ENCODE measurements at regions not wholly inside any gene's neighbourhood (a gene's known extent, or its start where the extent isn't known, plus 50 kb on each side); places are given as distances from the start of the nearest gene placed in this dataset.

GRCh38 chr15:37636736-37637135 is 297.7 kb upstream of the TMCO5A start:
- TF ChIP-seq CTCF (IDR thresholded peaks at IDR 0.05) (no peak), POLR2A (IDR thresholded peaks at IDR 0.05) (no peak)
